Gastrocnemius medialis (tissue), 4 donors: ENCODE measurements at regions not wholly inside any gene's neighbourhood (a gene's known extent, or its start where the extent isn't known, plus 50 kb on each side); places are given as distances from the start of the nearest gene placed in this dataset.

Source experiments
- CTCF ChIP-seq, 5 experiments: fragments of 450-650 bp in 3 of 5; fragments of 200-600 bp in 2 of 5; sonication (generic) in 2 of 5; IDR thresholded peaks in 4 of 5; conservative IDR thresholded peaks in 1 of 5; 1 replicate in 4 of 5; 2 replicates in 1 of 5; pipeline ENCODE4 v1.5.1; 2016 to 2019; ENCODE audit warnings: antibody characterized with exemption in 5 of 5, mild to moderate bottlenecking in 3 of 5, moderate library complexity in 3 of 5
- POLR2A ChIP-seq, 2 donors: fragments of 450-650 bp; IDR thresholded peaks; one replicate each; pipeline ENCODE4 v1.6.1; 2017; ENCODE audit warnings: antibody characterized with exemption in 2 of 2, mild to moderate bottlenecking in 2 of 2, moderate library complexity in 2 of 2

GRCh38 chr3:23653647-23654525, 151.9 kb upstream of the UBE2E1 start:
- no peak for TF ChIP-seq CTCF (IDR thresholded peaks at IDR 0.05 in 4 of 5, conservative IDR thresholded peaks at IDR 0.05 in 1 of 5)
- TF ChIP-seq POLR2A (IDR thresholded peaks at IDR 0.05) = no peak
